WTC11 (cell line): ENCODE measurements at regions not wholly inside any gene's neighbourhood (a gene's known extent, or its start where the extent isn't known, plus 50 kb on each side); places are given as distances from the start of the nearest gene placed in this dataset.

ENCODE experiments used
- ATAC-seq: fragments of 200-7000 bp; cut with Tn5 transposase; 2 replicates; pipeline ENCODE4 v1.10.0; 2021; ENCODE audit warnings: mild to moderate bottlenecking, moderate library complexity
- CTCF ChIA-PET: fragments of 300-600 bp; sonication (Branson Sonifier 250); formaldehyde crosslinking; loops from one replicate; lab custom pipeline; 2021; ENCODE audit warnings: antibody characterized with exemption; lab: Charles Lee
- POLR2A ChIA-PET: fragments of 350-600 bp; sonication (Branson Sonifier 250); formaldehyde crosslinking; loops from one replicate; lab custom pipeline; 2021; ENCODE audit warnings: antibody characterized with exemption; lab: Charles Lee
- DNase-seq: peaks from one replicate; pipeline ENCODE4 v3.0.0; 2021; ENCODE audit warnings: low spot score
- H3K27ac Mint-ChIP-seq: 2 replicates; pipeline ENCODE4 v1.8.0; 2021; ENCODE audit warnings: mixed read lengths
- H3K27me3 Mint-ChIP-seq: 2 replicates; pipeline ENCODE4 v1.8.0; 2021; ENCODE audit warnings: low read depth, mild to moderate bottlenecking, moderate library complexity, mixed read lengths
- H3K36me3 Mint-ChIP-seq: 2 replicates; pipeline ENCODE4 v1.8.0; 2021; ENCODE audit warnings: mixed read lengths
- H3K4me1 Mint-ChIP-seq: 2 replicates; pipeline ENCODE4 v1.8.0; 2022; ENCODE audit warnings: mixed read lengths
- H3K4me3 Mint-ChIP-seq: 2 replicates; pipeline ENCODE4 v1.8.0; 2021; ENCODE audit warnings: mild to moderate bottlenecking, moderate library complexity, mixed read lengths
- H3K9me3 Mint-ChIP-seq: 2 replicates; pipeline ENCODE4 v1.8.0; 2021; ENCODE audit warnings: mixed read lengths
- ATF1 ChIP-seq: sonication (generic); formaldehyde crosslinking; IDR thresholded peaks from 2 replicates; pipeline ENCODE4 v1.8.1; 2023; ENCODE audit warnings: mild to moderate bottlenecking, moderate library complexity, missing genetic modification reagents
- ATF6 ChIP-seq: sonication (generic); formaldehyde crosslinking; IDR thresholded peaks from 2 replicates; pipeline ENCODE4 v1.8.1; 2023; ENCODE audit warnings: mild to moderate bottlenecking, missing genetic modification reagents
- CBFB ChIP-seq: sonication (generic); formaldehyde crosslinking; IDR thresholded peaks from 2 replicates; pipeline ENCODE4 v1.8.1; 2022; ENCODE audit warnings: mild to moderate bottlenecking, low read depth, missing genetic modification reagents
- ELF4 ChIP-seq: sonication (generic); formaldehyde crosslinking; IDR thresholded peaks from 2 replicates; pipeline ENCODE4 v1.8.1; 2022; ENCODE audit warnings: low read depth, mild to moderate bottlenecking, moderate library complexity, missing genetic modification reagents
- ETV6 ChIP-seq: sonication (generic); formaldehyde crosslinking; IDR thresholded peaks from 2 replicates; pipeline ENCODE4 v1.8.1; 2022; ENCODE audit warnings: mild to moderate bottlenecking, missing genetic modification reagents
- FOXJ3 ChIP-seq: sonication (generic); formaldehyde crosslinking; IDR thresholded peaks from 2 replicates; pipeline ENCODE4 v1.9.0; 2021; ENCODE audit warnings: missing genetic modification reagents, mild to moderate bottlenecking, borderline replicate concordance
- FOXP1 ChIP-seq: sonication (generic); formaldehyde crosslinking; IDR thresholded peaks from 2 replicates; pipeline ENCODE4 v1.8.0; 2022; ENCODE audit warnings: missing genetic modification reagents, mild to moderate bottlenecking, moderate library complexity, borderline replicate concordance
- GTF2I ChIP-seq: fragments of 250-450 bp; sonication (Bioruptor Pico); conservative IDR thresholded peaks from 2 replicates; pipeline ENCODE4 v1.4.0; 2021; ENCODE audit warnings: mild to moderate bottlenecking
- MLX ChIP-seq: sonication (generic); formaldehyde crosslinking; IDR thresholded peaks from 2 replicates; pipeline ENCODE4 v1.8.1; 2023; ENCODE audit warnings: mild to moderate bottlenecking, missing genetic modification reagents, moderate library complexity
- NR1H2 ChIP-seq: sonication (generic); formaldehyde crosslinking; IDR thresholded peaks from 2 replicates; pipeline ENCODE4 v1.9.0; 2021; ENCODE audit warnings: mild to moderate bottlenecking, moderate library complexity, missing genetic modification reagents
- RORB ChIP-seq: fragments of 250-450 bp; sonication (Bioruptor Pico); IDR thresholded peaks from 2 replicates; pipeline ENCODE4 v1.9.0; 2021; ENCODE audit warnings: mild to moderate bottlenecking
- ZBTB43 ChIP-seq: sonication (generic); formaldehyde crosslinking; IDR thresholded peaks from 2 replicates; pipeline ENCODE4 v1.8.1; 2023; ENCODE audit warnings: mild to moderate bottlenecking, missing genetic modification reagents
- ZNF138 ChIP-seq: sonication (generic); formaldehyde crosslinking; conservative IDR thresholded peaks from 2 replicates; pipeline ENCODE4 v1.8.1; 2022; ENCODE audit warnings: mild to moderate bottlenecking, moderate library complexity, missing genetic modification reagents
- ZNF423 ChIP-seq: fragments of 250-450 bp; sonication (Bioruptor Pico); IDR thresholded peaks from 2 replicates; pipeline ENCODE4 v2.1.2; 2022; ENCODE audit warnings: mild to moderate bottlenecking, moderate library complexity
- ZNF532 ChIP-seq: fragments of 250-450 bp; sonication (Bioruptor Pico); IDR thresholded peaks from 2 replicates; pipeline ENCODE4 v1.9.0; 2021; ENCODE audit warnings: mild to moderate bottlenecking, borderline replicate concordance
- TF ChIP-seq, protein P1 (sequence below): fragments of 250-450 bp; sonication (Bioruptor Pico); IDR thresholded peaks from 2 replicates; pipeline ENCODE4 v1.9.0; 2021; ENCODE audit warnings: moderate library complexity, mild to moderate bottlenecking, inconsistent platforms, borderline replicate concordance
- TF ChIP-seq, protein P2 (sequence below): fragments of 200-600 bp; IDR thresholded peaks from 2 replicates; pipeline ENCODE4 v1.8.0; 2022; ENCODE audit warnings: antibody characterized with exemption

DNA sequence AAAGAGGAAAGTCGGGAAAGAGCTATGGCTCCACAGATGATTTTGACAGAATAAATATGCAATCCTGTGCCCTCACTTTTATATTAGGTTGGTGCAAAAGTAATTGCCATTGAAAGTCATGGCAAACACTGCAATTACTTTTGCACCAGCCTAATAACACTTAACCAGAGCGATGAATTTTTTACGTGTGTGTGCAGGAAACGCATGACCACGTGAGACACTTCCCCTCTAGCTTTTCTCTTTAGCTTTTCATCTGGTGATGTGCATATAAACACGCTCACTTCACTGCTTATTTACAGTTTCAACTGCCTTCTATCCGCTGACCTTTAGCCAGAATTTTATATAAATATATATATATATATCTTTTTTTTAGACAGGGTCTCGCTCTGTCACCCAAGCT, 216.3 kb upstream of the PSMD7 start (continued):
- TF ChIP-seq, protein P1, sequence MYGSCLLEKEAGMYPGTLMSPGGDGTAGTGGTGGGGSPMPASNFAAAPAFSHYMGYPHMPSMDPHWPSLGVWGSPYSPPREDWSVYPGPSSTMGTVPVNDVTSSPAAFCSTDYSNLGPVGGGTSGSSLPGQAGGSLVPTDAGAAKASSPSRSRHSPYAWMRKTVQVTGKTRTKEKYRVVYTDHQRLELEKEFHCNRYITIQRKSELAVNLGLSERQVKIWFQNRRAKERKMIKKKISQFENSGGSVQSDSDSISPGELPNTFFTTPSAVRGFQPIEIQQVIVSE (CRISPR knock-in tag), result no peak
- TF ChIP-seq NR1H2 (CRISPR knock-in tag), result no peak
- no peak for TF ChIP-seq ETV6
- TF ChIP-seq ZNF532 (CRISPR knock-in tag), result no peak
- TF ChIP-seq, protein P2, sequence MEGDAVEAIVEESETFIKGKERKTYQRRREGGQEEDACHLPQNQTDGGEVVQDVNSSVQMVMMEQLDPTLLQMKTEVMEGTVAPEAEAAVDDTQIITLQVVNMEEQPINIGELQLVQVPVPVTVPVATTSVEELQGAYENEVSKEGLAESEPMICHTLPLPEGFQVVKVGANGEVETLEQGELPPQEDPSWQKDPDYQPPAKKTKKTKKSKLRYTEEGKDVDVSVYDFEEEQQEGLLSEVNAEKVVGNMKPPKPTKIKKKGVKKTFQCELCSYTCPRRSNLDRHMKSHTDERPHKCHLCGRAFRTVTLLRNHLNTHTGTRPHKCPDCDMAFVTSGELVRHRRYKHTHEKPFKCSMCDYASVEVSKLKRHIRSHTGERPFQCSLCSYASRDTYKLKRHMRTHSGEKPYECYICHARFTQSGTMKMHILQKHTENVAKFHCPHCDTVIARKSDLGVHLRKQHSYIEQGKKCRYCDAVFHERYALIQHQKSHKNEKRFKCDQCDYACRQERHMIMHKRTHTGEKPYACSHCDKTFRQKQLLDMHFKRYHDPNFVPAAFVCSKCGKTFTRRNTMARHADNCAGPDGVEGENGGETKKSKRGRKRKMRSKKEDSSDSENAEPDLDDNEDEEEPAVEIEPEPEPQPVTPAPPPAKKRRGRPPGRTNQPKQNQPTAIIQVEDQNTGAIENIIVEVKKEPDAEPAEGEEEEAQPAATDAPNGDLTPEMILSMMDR, result no peak
- no peak for TF ChIP-seq CBFB (CRISPR knock-in tag)
- TF ChIP-seq FOXJ3 (CRISPR knock-in tag), result no peak

- H3K27ac Mint-ChIP-seq, result no peak overlapping the region
- ATAC-seq (no peak), DNase-seq (no peak)
- peaks cover 39% of the 10 kb centered on the region for H3K4me1 Mint-ChIP-seq
- peaks cover 20% of the 10 kb centered on the region for H3K9me3 Mint-ChIP-seq
- no peak overlapping the region for H3K4me3 Mint-ChIP-seq
- no peaks in the 10 kb centered on the region for H3K27me3 Mint-ChIP-seq
- peaks cover 15% of the 10 kb centered on the region for H3K36me3 Mint-ChIP-seq
- ChIA-PET POLR2A (no interaction called here), CTCF (no interaction called here)
- TF ChIP-seq ATF1, result no peak
Observed at GRCh38 chr16:74079232-74079586, 217.4 kb upstream of the PSMD7 start.

DNA sequence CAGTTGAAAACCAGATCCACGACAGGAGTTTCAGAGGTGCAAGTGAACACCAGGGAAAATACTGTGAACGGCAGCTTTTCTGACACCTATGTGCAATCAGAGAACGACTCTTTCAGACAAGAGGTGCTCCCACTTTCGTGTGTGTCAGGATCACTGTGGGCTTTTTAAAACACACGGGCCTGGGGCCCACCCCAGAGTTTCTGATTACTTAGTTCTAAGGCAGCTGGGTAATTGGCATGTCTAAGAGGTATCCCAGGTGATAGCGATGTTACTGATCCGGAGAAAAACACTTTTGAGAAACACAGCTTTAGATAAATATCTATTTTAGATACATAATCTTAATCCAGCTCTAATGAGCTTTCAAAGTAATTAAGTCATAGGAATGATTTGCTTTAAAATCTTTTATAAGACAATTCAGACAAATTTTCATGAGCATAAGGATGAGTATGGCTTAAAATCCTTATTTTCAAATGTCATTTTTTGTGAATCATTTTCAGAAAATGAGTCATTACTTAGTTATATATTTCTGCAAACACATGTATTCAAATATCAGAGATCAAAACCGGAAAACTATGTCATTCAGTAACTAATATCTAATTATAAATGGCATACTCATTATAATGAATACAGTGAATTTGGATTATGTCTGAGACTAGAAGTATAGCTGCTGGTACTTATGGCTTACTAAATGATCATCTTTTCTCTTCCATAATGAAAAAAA, 217.9 kb upstream of the PSMD7 start:
- no peaks in the 10 kb centered on the region for H3K27me3 Mint-ChIP-seq
- H3K4me1 Mint-ChIP-seq, result peaks cover 39% of the 10 kb centered on the region
- no peak for DNase-seq
- H3K4me3 Mint-ChIP-seq, result no peak overlapping the region
- no peak overlapping the region for H3K27ac Mint-ChIP-seq
- no peak for ATAC-seq
- ChIA-PET CTCF (interaction anchor here (0.5 kb wide), 1 partner anchor 175 kb away, joined by 3 read pairs; no protein-coding TSS in a partner anchor), POLR2A (no interaction called here)
- no peak for TF ChIP-seq RORB (CRISPR knock-in tag)
- TF ChIP-seq GTF2I (CRISPR knock-in tag), result no peak
- TF ChIP-seq ATF6 (CRISPR knock-in tag), result no peak
- no peak for TF ChIP-seq ZBTB43 (CRISPR knock-in tag)
- no peak for TF ChIP-seq ZNF423 (CRISPR knock-in tag)
- TF ChIP-seq ZNF138 (CRISPR knock-in tag), result no peak
- no peak for TF ChIP-seq ELF4 (CRISPR knock-in tag)
- no peak for TF ChIP-seq ZNF532 (CRISPR knock-in tag)
- no peak for TF ChIP-seq ETV6
- TF ChIP-seq MLX (CRISPR knock-in tag), result no peak
- TF ChIP-seq FOXP1, result no peak
- peaks cover 21% of the 10 kb centered on the region for H3K9me3 Mint-ChIP-seq
- H3K36me3 Mint-ChIP-seq, result peaks cover 15% of the 10 kb centered on the region
